Activated CD4-positive, alpha-beta T cell treated with anti-CD3 and anti-CD28 coated beads for 48 hours (primary cell): ENCODE measurements at regions not wholly inside any gene's neighbourhood (a gene's known extent, or its start where the extent isn't known, plus 50 kb on each side); places are given as distances from the start of the nearest gene placed in this dataset.

Source experiments
- DNase-seq: peaks from one replicate; pipeline ENCODE4 v3.0.0-alpha.2; 2020

- DNase-seq = no peak
Observed at GRCh38 chr10:83592337-83592935, 546.9 kb upstream of the GHITM start.

GRCh38 chr10:83603708-83604107 is 535.6 kb upstream of the GHITM start:
- DNase-seq = peak; percentile 2

DNA sequence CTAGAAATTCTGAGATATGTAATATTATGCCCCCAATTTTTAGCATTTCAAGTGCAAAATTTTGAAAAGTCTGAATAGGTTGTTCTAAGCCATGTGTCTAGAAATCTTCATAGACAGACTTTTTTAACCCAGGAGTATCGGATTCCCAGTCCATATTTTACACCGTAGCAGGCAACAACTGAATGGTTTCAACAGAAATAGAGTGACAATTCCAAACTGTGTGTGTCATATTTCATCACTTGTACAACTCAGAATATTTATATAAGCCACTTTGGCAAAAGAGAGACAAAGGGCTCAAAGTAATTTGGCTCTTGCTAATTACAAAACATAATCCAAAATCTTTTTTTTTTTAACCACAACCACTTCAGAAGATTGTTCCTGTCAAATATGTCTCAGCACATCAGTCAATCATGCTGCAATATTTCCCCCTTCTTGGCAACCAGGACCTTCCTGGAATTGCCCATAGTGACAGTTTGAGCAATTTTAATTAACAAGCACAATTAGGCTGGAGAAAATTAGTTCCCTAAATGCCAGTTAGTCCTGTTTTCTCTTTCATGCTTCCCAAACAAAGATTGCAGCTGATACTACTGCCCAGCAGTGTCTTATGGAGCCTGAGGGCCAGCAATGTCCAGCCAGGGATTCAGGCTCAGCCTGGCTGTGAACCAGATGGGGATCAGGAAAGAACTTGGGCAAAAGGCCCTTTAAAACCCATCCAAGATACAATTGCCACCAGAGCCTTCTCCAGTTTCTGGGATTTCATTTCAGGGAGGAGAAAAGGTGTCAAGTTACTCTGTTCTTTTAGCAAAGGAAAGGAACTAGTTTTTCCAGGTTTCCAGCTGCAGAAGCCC is 533.3 kb upstream of the GHITM start:
- no peak for DNase-seq

GRCh38 chr10:83607959-83608745 is 531.2 kb upstream of the GHITM start:
- DNase-seq = no peak

GRCh38 chr10:83612050-83612449 is 527.3 kb upstream of the GHITM start:
- DNase-seq = no peak

DNA sequence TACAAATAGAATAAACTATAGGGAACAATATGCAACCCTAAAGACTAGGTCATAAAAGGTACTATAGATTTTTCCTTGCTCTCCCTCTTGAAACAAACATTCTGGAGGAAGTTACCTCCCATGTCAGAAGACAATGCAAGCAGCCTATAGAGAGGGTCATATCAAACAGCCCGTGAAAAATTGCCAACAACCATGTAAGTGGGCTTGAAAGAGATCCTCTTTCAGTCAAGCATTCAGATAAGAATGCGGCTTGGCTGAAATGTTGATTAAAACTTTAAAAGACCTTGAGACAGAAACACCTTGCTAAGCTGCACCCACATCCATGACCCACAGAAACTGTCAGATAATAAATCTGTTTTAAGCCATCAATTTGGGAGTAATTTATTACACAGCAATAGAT is 526.6 kb upstream of the GHITM start:
- DNase-seq = no peak

DNA sequence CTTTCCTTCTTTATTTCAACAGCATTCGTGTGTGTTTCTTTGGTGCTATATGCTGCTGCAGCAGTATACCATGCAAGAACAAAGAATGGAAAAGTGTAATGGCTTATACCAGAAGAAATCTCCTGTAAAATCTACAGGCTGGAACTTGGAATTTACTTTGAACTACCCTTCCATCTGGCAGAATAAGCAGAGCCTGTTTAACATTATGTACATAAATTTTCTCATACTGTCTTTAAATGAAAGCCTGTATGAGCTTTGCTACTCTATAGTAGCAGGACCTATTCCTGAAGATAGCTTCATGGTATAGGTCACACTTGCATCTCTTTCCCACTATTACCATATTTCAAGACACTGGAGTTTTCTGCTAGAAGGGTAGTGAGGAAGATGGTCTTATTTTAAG is 522.1 kb upstream of the GHITM start:
- DNase-seq = no peak

- no peak for DNase-seq
Observed at GRCh38 chr10:83617692-83618545, 521.4 kb upstream of the GHITM start.

GRCh38 chr10:83625831-83626360 is 513.4 kb upstream of the GHITM start:
- DNase-seq = no peak

GRCh38 chr10:83632701-83633100 is 506.6 kb upstream of the GHITM start:
- DNase-seq = no peak

DNA sequence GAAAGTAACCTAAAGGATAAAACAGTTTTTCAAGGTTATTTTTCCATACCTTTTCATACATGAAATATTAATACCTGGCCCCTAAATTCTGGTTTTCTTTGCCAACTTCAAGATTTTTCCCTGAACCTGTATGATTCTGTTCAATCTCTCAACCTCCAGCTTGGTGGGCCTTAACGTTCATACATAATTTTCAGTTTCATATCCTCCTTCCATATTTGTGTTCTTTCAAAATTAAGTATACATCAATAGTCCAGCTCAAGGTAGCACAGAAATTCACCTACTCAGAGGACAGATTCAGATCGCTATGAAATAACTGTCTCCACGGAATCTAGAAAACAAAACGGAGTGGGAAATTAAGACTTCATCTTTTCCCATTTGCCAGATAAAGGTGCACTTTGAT is 505.8 kb upstream of the GHITM start:
- DNase-seq = no peak

GRCh38 chr10:83636826-83637225 is 502.5 kb upstream of the GHITM start:
- DNase-seq = no peak

GRCh38 chr10:83647526-83647925 is 491.8 kb upstream of the GHITM start:
- no peak for DNase-seq

- no peak for DNase-seq
Observed at GRCh38 chr10:83648201-83648600, 491.1 kb upstream of the GHITM start.

GRCh38 chr10:83649471-83649870 is 489.8 kb upstream of the GHITM start:
- DNase-seq = no peak

DNA sequence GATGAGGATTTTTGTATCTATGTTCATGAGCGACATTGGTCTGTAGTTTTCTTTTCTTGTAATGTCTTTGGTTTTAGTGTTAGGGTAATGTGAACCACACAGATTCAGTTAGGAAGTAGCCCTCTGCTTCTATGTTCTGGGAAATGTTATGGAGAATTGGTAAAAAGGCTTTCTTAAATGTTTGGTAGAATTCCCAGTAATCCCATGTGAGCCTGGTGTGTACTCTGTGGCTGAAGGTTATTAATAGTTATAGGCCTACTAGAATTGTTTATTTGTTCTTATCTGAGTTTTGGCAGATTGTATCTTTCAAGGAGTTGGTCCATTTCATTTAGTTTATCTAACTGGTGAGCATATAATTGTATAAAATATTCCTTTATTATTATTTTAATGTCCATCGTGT is 484.6 kb upstream of the GHITM start:
- DNase-seq = no peak

GRCh38 chr10:83656924-83657323 is 482.4 kb upstream of the GHITM start:
- no peak for DNase-seq

GRCh38 chr10:83657487-83657886 is 481.8 kb upstream of the GHITM start:
- no peak for DNase-seq

DNA sequence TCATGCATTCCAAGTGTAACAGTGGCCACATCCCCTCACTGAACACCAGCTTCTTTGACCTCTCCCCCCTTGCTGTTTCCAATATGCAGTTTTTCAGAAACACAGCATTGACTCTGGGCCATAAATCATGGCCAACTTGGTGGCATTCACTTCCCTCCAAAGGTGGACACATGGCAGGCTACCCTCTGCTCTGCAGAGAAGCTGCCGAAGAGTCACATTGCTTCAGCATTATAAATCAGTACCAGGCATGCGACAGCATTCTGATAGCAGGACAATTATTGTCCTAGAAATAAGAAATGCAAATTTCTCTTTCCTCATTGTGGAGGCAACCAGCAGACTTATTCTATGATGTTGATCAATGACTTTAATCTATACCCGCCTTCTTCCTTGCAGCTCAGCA is 475.4 kb upstream of the GHITM start:
- DNase-seq = no peak

- DNase-seq = no peak
Observed at GRCh38 chr10:83666762-83667161, 472.5 kb upstream of the GHITM start.

DNA sequence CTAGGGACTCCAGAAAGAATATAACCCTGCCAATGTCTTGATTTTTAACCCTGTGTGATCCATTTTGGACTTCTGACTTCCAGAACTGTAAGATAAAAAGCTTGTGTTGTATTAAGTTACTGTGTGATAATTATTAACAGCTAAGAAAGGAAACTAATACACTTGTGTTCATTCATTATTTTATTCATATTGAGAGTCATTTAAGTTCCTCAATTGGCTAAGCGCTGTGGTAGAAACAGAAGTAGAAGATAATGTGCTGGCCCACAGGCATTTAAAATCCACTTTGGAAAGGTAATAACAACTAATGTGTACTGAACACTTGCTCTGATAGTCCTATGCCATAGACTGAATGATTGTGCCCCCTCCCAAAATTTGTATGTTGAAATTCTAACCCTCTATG is 471.7 kb upstream of the GHITM start:
- DNase-seq = no peak

DNA sequence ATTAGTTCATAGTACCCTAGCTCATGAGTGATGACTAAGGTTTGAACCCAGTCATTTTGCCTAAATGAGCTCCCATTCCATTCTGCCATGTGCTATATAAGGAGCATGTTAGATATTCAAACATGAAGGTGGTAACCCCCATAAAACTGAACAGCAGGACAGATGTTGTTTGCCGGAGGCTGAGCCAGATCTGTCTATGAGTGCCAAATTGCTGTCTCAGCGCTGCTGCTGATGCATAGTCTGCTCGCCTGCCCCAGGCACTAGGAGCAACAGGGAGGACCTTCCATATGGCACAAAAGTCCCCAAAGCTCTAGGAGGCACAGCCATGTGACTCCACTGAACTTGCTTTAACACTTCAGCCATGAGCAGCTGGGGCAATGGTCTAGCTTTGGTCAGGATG is 466.0 kb upstream of the GHITM start:
- DNase-seq = no peak

DNA sequence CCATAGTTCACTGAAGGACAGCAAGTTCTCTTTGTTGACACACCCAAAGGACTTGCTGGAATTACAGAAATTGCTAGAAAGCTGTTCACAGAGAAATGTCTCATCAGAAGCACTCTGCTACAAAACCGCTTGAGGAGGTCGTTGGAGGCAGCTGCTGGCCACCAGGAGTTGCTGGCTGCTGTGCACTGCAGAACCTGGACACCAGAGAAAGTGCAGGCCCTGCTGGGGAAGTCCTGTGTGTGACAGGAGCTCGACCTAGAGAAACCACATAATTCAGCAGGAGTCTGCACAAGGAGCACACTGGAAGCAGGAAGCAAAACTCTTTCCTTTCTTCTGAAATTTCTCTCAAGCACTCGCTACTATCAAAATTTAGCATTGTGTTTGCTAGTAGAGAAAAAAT is 461.5 kb upstream of the GHITM start:
- no peak for DNase-seq
